GM06990 (cell line): ENCODE measurements at regions not wholly inside any gene's neighbourhood (a gene's known extent, or its start where the extent isn't known, plus 50 kb on each side); places are given as distances from the start of the nearest gene placed in this dataset.

Experiments used
- DNase-seq: peaks from one replicate; pipeline ENCODE4 v3.0.0-alpha.2; 2011; ENCODE audit not compliant: insufficient read length; ENCODE audit errors: extremely low read depth
- H3K27me3 ChIP-seq: replicated peaks from 2 replicates; pipeline ENCODE4 v1.6.0; 2011; ENCODE audit warnings: low read length; ENCODE audit not compliant: control insufficient read depth, insufficient read depth
- H3K36me3 ChIP-seq: 2 replicates; pipeline ENCODE4 v1.5.1; 2011; ENCODE audit warnings: low read length; ENCODE audit not compliant: control insufficient read depth, insufficient read depth
- H3K4me3 ChIP-seq: replicated peaks from 2 replicates; pipeline ENCODE4 v1.5.1; 2011; ENCODE audit warnings: low read depth, mild to moderate bottlenecking, control low read depth, low read length
- TF ChIP-seq, protein P1 (sequence below): IDR thresholded peaks from 2 replicates; pipeline ENCODE4 v1.5.1; 2011; ENCODE audit warnings: low read length, control low read depth, mild to moderate bottlenecking, inconsistent platforms; ENCODE audit not compliant: insufficient read depth, poor library complexity, severe bottlenecking

DNA sequence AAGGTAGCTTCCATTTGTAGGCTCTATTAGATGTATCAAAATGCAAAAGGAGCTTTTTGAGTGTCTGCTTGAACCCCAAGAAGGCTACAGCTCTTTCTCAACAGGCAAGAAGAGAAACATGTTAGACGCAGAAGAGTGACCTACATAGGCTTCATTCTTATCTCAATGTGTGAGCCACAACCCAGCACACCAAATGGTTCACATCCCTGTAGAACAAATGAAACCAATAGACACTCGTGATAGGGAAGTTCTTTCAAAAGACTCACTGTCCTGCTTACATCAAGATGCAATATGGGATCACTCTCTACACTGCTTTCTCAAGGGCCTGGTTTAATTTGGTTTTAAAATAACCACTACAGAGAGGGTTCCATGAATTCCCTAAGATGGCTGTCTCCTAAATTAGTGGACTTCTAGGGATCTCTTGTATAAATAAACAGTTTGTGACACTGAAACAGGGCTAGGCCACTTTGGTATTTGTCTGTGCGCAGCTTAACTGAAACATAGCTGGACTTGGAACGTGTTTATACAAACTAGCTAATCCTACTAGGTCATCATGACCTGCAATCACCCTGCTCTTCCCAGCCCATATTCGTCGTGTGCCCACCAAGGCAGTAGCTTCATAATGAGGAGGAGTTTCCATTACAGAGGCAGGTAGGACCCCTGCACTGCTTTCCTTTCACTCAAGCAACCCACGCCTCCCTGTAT, 225.4 kb upstream of the PREP start:
- no peak for DNase-seq
- Histone ChIP-seq H3K27me3 (no peaks in the 10 kb centered on the region), H3K36me3 (no peaks in the 10 kb centered on the region), H3K4me3 (no peak overlapping the region)
- TF ChIP-seq, protein P1, sequence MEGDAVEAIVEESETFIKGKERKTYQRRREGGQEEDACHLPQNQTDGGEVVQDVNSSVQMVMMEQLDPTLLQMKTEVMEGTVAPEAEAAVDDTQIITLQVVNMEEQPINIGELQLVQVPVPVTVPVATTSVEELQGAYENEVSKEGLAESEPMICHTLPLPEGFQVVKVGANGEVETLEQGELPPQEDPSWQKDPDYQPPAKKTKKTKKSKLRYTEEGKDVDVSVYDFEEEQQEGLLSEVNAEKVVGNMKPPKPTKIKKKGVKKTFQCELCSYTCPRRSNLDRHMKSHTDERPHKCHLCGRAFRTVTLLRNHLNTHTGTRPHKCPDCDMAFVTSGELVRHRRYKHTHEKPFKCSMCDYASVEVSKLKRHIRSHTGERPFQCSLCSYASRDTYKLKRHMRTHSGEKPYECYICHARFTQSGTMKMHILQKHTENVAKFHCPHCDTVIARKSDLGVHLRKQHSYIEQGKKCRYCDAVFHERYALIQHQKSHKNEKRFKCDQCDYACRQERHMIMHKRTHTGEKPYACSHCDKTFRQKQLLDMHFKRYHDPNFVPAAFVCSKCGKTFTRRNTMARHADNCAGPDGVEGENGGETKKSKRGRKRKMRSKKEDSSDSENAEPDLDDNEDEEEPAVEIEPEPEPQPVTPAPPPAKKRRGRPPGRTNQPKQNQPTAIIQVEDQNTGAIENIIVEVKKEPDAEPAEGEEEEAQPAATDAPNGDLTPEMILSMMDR, result no peak

- TF ChIP-seq, protein P1, result no peak
- H3K36me3 ChIP-seq, result no peaks in the 10 kb centered on the region
- DNase-seq, result no peak
- no peak overlapping the region for H3K4me3 ChIP-seq
- H3K27me3 ChIP-seq, result no peaks in the 10 kb centered on the region
These were observed 223.6 kb upstream of the PREP start for GRCh38 chr6:105626295-105627158.

- no peak for DNase-seq
- Histone ChIP-seq H3K27me3 (no peaks in the 10 kb centered on the region), H3K4me3 (no peak overlapping the region), H3K36me3 (no peaks in the 10 kb centered on the region)
- TF ChIP-seq, protein P1, result no peak
These were observed 221.1 kb upstream of the PREP start for GRCh38 chr6:105624021-105624420.

DNA sequence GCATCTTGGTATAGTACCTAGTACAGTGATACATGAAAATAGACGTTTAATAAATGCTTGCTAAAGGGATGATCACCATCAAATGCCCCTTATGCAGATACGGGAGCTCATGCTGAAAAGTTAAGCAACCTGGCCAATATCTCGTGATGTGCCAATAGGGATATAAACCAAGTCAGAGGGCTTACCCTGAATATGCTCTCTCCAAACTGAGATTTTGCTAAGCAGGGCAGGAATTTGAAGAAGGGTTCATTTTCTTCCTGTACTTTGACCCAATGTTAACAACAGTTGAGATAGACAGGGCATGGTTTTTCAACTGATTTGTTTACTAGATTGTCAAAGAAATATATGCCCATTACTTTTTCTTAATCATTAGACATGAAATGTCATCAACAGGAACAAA, 219.3 kb upstream of the PREP start:
- no peak for DNase-seq
- Histone ChIP-seq H3K4me3 (no peak overlapping the region), H3K27me3 (no peaks in the 10 kb centered on the region), H3K36me3 (no peaks in the 10 kb centered on the region)
- TF ChIP-seq, protein P1, result no peak

- no peak for DNase-seq
- H3K36me3 ChIP-seq, result no peaks in the 10 kb centered on the region
- no peak overlapping the region for H3K4me3 ChIP-seq
- TF ChIP-seq, protein P1, result no peak
- no peaks in the 10 kb centered on the region for H3K27me3 ChIP-seq
These were observed 218.8 kb upstream of the PREP start for GRCh38 chr6:105621564-105622175.
